GM12878 (cell line): ENCODE measurements at regions not wholly inside any gene's neighbourhood (a gene's known extent, or its start where the extent isn't known, plus 50 kb on each side); places are given as distances from the start of the nearest gene placed in this dataset.

Experiments
- EGR1 ChIP-seq, 2 experiments: IDR thresholded peaks; 1 replicate in 1 of 2; 2 replicates in 1 of 2; pipeline ENCODE4 v1.6.1; 2011 to 2012; ENCODE audit warnings: low read depth in 2 of 2, low read length in 2 of 2, borderline replicate concordance in 1 of 2, mild to moderate bottlenecking in 1 of 2, moderate library complexity in 1 of 2
- IKZF1 ChIP-seq: fragments of 450-650 bp; conservative IDR thresholded peaks from 2 replicates; pipeline ENCODE4 v1.6.1; 2017; ENCODE audit warnings: antibody characterized with exemption, mild to moderate bottlenecking
- IKZF2 ChIP-seq, 2 experiments: fragments of 450-650 bp; IDR thresholded peaks; 2 replicates each; pipeline ENCODE4 v1.6.1; 2017; ENCODE audit warnings: mild to moderate bottlenecking in 2 of 2, moderate library complexity in 2 of 2
- JUND ChIP-seq: IDR thresholded peaks from 2 replicates; pipeline ENCODE4 v1.6.1; 2012; ENCODE audit warnings: low read depth, mild to moderate bottlenecking, low read length, improper control_type of control experiment, moderate library complexity
- NRF1 ChIP-seq: conservative IDR thresholded peaks from 2 replicates; pipeline ENCODE4 v1.6.1; 2011; ENCODE audit warnings: mild to moderate bottlenecking, low read depth, low read length, improper control_type of control experiment
- POU2F2 ChIP-seq: IDR thresholded peaks from 3 replicates; pipeline ENCODE4 v1.6.1; 2011; ENCODE audit warnings: low read depth, mild to moderate bottlenecking, low read length, borderline replicate concordance
- RB1 ChIP-seq: fragments of 450-650 bp; formaldehyde crosslinking; IDR thresholded peaks from 2 replicates; pipeline ENCODE4 v1.6.1; 2017; ENCODE audit warnings: mild to moderate bottlenecking, borderline replicate concordance
- SIN3A ChIP-seq: IDR thresholded peaks from 2 replicates; pipeline ENCODE4 v1.6.1; 2012; ENCODE audit warnings: low read depth, low read length, improper control_type of control experiment
- SMC3 ChIP-seq: IDR thresholded peaks from 2 replicates; pipeline ENCODE4 v1.6.1; 2011; ENCODE audit warnings: low read length, improper control_type of control experiment, borderline replicate concordance
- SRF ChIP-seq, 2 experiments: IDR thresholded peaks; 2 replicates each; pipeline ENCODE4 v1.6.1; 2011; ENCODE audit warnings: low read depth in 2 of 2, low read length in 2 of 2, mild to moderate bottlenecking in 1 of 2, moderate library complexity in 1 of 2
- TAF1 ChIP-seq: IDR thresholded peaks from 2 replicates; pipeline ENCODE4 v1.6.1; 2011; ENCODE audit warnings: mild to moderate bottlenecking, low read depth, low read length, borderline replicate concordance
- YBX1 ChIP-seq: fragments of 450-650 bp; IDR thresholded peaks from 2 replicates; pipeline ENCODE4 v1.6.1; 2016; ENCODE audit warnings: antibody characterized with exemption
- ZNF24 ChIP-seq: fragments of 450-650 bp; IDR thresholded peaks from 2 replicates; pipeline ENCODE4 v1.6.1; 2017; ENCODE audit warnings: antibody characterized with exemption, mild to moderate bottlenecking
- ZNF274 ChIP-seq: IDR thresholded peaks from one replicate; pipeline ENCODE4 v1.8.0; 2011; ENCODE audit not compliant: insufficient read length, insufficient read depth
- ZNF622 ChIP-seq: fragments of 450-650 bp; IDR thresholded peaks from 2 replicates; pipeline ENCODE4 v1.6.1; 2017; ENCODE audit warnings: mild to moderate bottlenecking, inconsistent platforms
- ZSCAN29 ChIP-seq: fragments of 450-650 bp; IDR thresholded peaks from 2 replicates; pipeline ENCODE4 v1.6.1; 2017; ENCODE audit warnings: mild to moderate bottlenecking, moderate library complexity
- TF ChIP-seq, protein P1 (sequence below): IDR thresholded peaks from 2 replicates; pipeline ENCODE4 v1.6.1; 2012; ENCODE audit warnings: low read length, inconsistent platforms
- TF ChIP-seq, protein P2 (sequence below): fragments of 450-650 bp; IDR thresholded peaks from 2 replicates; pipeline ENCODE4 v1.6.1; 2017; ENCODE audit warnings: borderline replicate concordance
- TF ChIP-seq, protein P3 (sequence below): IDR thresholded peaks from 2 replicates; pipeline ENCODE4 v1.6.1; 2012; ENCODE audit warnings: low read depth, low read length, improper control_type of control experiment
- TF ChIP-seq, protein P4 (sequence below): fragments of 450-650 bp; conservative IDR thresholded peaks from 2 replicates; pipeline ENCODE4 v1.6.1; 2017; ENCODE audit warnings: mild to moderate bottlenecking, moderate library complexity

DNA sequence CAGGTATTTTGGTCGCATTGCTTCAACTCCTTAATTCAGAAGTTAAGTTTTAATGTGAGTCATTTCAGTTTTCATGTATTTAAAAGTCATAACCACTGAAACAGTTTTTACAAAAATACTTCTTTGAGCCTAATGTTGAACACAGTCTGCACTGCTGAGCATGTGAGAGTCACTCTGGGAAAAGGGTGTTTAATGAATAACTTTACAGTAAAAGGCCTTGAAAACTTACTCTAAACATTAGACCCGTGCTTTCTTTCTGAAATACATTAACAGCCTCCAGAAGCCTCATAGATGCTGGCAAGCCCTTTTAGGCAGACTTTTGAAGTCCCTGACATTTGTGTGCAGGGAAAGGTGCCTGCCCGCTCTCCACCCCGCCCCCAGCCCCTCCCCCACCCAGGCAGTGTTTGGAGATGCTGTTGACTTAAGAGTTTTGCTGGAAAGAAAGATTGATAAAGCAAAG lies 68.9 kb upstream of the NR2F2 start (continued):
- TF ChIP-seq, protein P1, sequence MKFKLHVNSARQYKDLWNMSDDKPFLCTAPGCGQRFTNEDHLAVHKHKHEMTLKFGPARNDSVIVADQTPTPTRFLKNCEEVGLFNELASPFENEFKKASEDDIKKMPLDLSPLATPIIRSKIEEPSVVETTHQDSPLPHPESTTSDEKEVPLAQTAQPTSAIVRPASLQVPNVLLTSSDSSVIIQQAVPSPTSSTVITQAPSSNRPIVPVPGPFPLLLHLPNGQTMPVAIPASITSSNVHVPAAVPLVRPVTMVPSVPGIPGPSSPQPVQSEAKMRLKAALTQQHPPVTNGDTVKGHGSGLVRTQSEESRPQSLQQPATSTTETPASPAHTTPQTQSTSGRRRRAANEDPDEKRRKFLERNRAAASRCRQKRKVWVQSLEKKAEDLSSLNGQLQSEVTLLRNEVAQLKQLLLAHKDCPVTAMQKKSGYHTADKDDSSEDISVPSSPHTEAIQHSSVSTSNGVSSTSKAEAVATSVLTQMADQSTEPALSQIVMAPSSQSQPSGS, result peak; percentile 45; the same call in 1 of the 2 replicates
- TF ChIP-seq, protein P2, sequence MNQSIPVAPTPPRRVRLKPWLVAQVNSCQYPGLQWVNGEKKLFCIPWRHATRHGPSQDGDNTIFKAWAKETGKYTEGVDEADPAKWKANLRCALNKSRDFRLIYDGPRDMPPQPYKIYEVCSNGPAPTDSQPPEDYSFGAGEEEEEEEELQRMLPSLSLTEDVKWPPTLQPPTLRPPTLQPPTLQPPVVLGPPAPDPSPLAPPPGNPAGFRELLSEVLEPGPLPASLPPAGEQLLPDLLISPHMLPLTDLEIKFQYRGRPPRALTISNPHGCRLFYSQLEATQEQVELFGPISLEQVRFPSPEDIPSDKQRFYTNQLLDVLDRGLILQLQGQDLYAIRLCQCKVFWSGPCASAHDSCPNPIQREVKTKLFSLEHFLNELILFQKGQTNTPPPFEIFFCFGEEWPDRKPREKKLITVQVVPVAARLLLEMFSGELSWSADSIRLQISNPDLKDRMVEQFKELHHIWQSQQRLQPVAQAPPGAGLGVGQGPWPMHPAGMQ, result no peak
- TF ChIP-seq ZNF24 (peak; percentile 91), POU2F2 (no peak), NRF1 (no peak), ZNF622 (no peak), JUND (peak; percentile 62; the same call in 1 of the 2 replicates), ZNF274 (no peak), SIN3A (no peak), EGR1 (IDR thresholded peaks at IDR 0.05; ENCODE audit: borderline replicate concordance in 1 of 2, low read depth in 2 of 2, low read length in 2 of 2) (no peak), IKZF2 (IDR thresholded peaks at IDR 0.05) (peak; percentile 67 to 73; a peak in 2 of 4 replicates), YBX1 (no peak), SRF (IDR thresholded peaks at IDR 0.05; ENCODE audit: low read depth in 2 of 2, low read length in 2 of 2) (no peak), TAF1 (no peak), IKZF1 (peak; percentile 59), SMC3 (no peak), RB1 (no peak), ZSCAN29 (no peak)
- TF ChIP-seq, protein P3, sequence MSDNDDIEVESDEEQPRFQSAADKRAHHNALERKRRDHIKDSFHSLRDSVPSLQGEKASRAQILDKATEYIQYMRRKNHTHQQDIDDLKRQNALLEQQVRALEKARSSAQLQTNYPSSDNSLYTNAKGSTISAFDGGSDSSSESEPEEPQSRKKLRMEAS, result no peak
- TF ChIP-seq, protein P4, sequence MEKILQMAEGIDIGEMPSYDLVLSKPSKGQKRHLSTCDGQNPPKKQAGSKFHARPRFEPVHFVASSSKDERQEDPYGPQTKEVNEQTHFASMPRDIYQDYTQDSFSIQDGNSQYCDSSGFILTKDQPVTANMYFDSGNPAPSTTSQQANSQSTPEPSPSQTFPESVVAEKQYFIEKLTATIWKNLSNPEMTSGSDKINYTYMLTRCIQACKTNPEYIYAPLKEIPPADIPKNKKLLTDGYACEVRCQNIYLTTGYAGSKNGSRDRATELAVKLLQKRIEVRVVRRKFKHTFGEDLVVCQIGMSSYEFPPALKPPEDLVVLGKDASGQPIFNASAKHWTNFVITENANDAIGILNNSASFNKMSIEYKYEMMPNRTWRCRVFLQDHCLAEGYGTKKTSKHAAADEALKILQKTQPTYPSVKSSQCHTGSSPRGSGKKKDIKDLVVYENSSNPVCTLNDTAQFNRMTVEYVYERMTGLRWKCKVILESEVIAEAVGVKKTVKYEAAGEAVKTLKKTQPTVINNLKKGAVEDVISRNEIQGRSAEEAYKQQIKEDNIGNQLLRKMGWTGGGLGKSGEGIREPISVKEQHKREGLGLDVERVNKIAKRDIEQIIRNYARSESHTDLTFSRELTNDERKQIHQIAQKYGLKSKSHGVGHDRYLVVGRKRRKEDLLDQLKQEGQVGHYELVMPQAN, result no peak
